ENCODE measurements at regions not wholly inside any gene's neighbourhood (a gene's known extent, or its start where the extent isn't known, plus 50 kb on each side); places are given as distances from the start of the nearest gene placed in this dataset.

GRCh38 chr2:155703048-155703447 is 629.5 kb downstream of the NR4A2 start:
- Histone ChIP-seq H3K4me1 (ENCODE audit: control insufficient read depth, insufficient read depth, low read length) (no peaks in the 10 kb centered on the region), H3K27ac (ENCODE audit: extremely low read depth, low read depth, low read length) (no peak overlapping the region), H3K4me3 (ENCODE audit: low read depth, low read length) (no peak overlapping the region), H3K36me3 (ENCODE audit: control insufficient read depth in 2 of 2, insufficient read depth in 1 of 2, low read length in 2 of 2) (no peaks in the 10 kb centered on the region), H3K9me3 (ENCODE audit: control insufficient read depth, insufficient read depth, low read depth, low read length) (no peaks in the 10 kb centered on the region)
- POLR2A ChIA-PET, result no interaction called here
- CTCF ChIA-PET, result interaction anchor here (0.9 kb wide), 1 partner anchor 16 kb away, joined by 3 read pairs; no protein-coding TSS in a partner anchor
- TF ChIP-seq ZNF514 (tag by site-specific recombination; IDR thresholded peaks at IDR 0.05) (no peak), SETDB1 (IDR thresholded peaks at IDR 0.05; ENCODE audit: insufficient read length, low read length) (no peak), ZNF341 (tag by site-specific recombination; IDR thresholded peaks at IDR 0.05; ENCODE audit: low read depth) (no peak), ZSCAN18 (tag by site-specific recombination; IDR thresholded peaks at IDR 0.05) (no peak), ZNF529 (tag by site-specific recombination; IDR thresholded peaks at IDR 0.05; ENCODE audit: insufficient replicate concordance) (no peak), ZFP69B (tag by site-specific recombination; IDR thresholded peaks at IDR 0.05) (no peak), KLF1 (tag by site-specific recombination; IDR thresholded peaks at IDR 0.05) (no peak), TRIM28 (IDR thresholded peaks at IDR 0.05; ENCODE audit: borderline replicate concordance, low read length) (no peak), PRDM6 (tag by site-specific recombination; IDR thresholded peaks at IDR 0.05) (no peak), ZNF214 (tag by site-specific recombination; IDR thresholded peaks at IDR 0.05; ENCODE audit: borderline replicate concordance) (no peak), ZFHX2 (tag by site-specific recombination; conservative IDR thresholded peaks at IDR 0.05) (no peak), ZNF521 (tag by site-specific recombination; IDR thresholded peaks at IDR 0.05) (no peak), ZNF404 (tag by site-specific recombination; IDR thresholded peaks at IDR 0.05) (no peak), ZFP41 (tag by site-specific recombination; IDR thresholded peaks at IDR 0.05; ENCODE audit: borderline replicate concordance) (no peak)
- TF ChIP-seq, protein P1, sequence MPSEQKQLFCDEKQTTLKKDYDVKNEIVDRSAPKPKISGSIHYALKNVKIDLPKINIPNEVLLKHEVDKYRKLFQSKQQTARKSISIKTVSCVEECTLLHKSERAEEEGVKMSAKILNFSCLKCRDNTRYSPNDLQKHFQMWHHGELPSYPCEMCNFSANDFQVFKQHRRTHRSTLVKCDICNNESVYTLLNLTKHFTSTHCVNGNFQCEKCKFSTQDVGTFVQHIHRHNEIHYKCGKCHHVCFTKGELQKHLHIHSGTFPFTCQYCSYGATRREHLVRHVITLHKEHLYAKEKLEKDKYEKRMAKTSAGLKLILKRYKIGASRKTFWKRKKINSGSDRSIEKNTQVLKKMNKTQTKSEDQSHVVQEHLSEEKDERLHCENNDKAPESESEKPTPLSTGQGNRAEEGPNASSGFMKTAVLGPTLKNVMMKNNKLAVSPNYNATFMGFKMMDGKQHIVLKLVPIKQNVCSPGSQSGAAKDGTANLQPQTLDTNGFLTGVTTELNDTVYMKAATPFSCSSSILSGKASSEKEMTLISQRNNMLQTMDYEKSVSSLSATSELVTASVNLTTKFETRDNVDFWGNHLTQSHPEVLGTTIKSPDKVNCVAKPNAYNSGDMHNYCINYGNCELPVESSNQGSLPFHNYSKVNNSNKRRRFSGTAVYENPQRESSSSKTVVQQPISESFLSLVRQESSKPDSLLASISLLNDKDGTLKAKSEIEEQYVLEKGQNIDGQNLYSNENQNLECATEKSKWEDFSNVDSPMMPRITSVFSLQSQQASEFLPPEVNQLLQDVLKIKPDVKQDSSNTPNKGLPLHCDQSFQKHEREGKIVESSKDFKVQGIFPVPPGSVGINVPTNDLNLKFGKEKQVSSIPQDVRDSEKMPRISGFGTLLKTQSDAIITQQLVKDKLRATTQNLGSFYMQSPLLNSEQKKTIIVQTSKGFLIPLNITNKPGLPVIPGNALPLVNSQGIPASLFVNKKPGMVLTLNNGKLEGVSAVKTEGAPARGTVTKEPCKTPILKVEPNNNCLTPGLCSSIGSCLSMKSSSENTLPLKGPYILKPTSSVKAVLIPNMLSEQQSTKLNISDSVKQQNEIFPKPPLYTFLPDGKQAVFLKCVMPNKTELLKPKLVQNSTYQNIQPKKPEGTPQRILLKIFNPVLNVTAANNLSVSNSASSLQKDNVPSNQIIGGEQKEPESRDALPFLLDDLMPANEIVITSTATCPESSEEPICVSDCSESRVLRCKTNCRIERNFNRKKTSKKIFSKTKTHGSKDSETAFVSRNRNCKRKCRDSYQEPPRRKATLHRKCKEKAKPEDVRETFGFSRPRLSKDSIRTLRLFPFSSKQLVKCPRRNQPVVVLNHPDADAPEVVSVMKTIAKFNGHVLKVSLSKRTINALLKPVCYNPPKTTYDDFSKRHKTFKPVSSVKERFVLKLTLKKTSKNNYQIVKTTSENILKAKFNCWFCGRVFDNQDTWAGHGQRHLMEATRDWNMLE (tag by site-specific recombination; conservative IDR thresholded peaks at IDR 0.05; ENCODE audit: low read depth), result no peak

- POLR2A ChIA-PET, result no interaction called here
- CTCF ChIA-PET, result interaction anchor here (0.6 kb wide), 1 partner anchor 332 kb away, joined by 3 read pairs; no protein-coding TSS in a partner anchor
- Histone ChIP-seq H3K36me3 (ENCODE audit: control insufficient read depth in 2 of 2, insufficient read depth in 1 of 2, low read length in 2 of 2) (no peaks in the 10 kb centered on the region), H3K4me1 (ENCODE audit: control insufficient read depth, insufficient read depth, low read length) (no peaks in the 10 kb centered on the region), H3K27ac (ENCODE audit: extremely low read depth, low read depth, low read length) (no peak overlapping the region), H3K9me3 (ENCODE audit: control insufficient read depth, insufficient read depth, low read depth, low read length) (no peaks in the 10 kb centered on the region), H3K4me3 (ENCODE audit: low read depth, low read length) (no peak overlapping the region)
- TF ChIP-seq, protein P2, sequence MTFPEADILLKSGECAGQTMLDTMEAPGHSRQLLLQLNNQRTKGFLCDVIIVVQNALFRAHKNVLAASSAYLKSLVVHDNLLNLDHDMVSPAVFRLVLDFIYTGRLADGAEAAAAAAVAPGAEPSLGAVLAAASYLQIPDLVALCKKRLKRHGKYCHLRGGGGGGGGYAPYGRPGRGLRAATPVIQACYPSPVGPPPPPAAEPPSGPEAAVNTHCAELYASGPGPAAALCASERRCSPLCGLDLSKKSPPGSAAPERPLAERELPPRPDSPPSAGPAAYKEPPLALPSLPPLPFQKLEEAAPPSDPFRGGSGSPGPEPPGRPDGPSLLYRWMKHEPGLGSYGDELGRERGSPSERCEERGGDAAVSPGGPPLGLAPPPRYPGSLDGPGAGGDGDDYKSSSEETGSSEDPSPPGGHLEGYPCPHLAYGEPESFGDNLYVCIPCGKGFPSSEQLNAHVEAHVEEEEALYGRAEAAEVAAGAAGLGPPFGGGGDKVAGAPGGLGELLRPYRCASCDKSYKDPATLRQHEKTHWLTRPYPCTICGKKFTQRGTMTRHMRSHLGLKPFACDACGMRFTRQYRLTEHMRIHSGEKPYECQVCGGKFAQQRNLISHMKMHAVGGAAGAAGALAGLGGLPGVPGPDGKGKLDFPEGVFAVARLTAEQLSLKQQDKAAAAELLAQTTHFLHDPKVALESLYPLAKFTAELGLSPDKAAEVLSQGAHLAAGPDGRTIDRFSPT (tag by site-specific recombination; IDR thresholded peaks at IDR 0.05), result no peak
- no peak for TF ChIP-seq ZNF629 (tag by site-specific recombination; IDR thresholded peaks at IDR 0.05)
- no peak for TF ChIP-seq ZNF558 (tag by site-specific recombination; IDR thresholded peaks at IDR 0.05)
- TF ChIP-seq, protein P3, sequence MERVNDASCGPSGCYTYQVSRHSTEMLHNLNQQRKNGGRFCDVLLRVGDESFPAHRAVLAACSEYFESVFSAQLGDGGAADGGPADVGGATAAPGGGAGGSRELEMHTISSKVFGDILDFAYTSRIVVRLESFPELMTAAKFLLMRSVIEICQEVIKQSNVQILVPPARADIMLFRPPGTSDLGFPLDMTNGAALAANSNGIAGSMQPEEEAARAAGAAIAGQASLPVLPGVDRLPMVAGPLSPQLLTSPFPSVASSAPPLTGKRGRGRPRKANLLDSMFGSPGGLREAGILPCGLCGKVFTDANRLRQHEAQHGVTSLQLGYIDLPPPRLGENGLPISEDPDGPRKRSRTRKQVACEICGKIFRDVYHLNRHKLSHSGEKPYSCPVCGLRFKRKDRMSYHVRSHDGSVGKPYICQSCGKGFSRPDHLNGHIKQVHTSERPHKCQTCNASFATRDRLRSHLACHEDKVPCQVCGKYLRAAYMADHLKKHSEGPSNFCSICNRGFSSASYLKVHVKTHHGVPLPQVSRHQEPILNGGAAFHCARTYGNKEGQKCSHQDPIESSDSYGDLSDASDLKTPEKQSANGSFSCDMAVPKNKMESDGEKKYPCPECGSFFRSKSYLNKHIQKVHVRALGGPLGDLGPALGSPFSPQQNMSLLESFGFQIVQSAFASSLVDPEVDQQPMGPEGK (tag by site-specific recombination; IDR thresholded peaks at IDR 0.05), result no peak
- no peak for TF ChIP-seq MZF1 (tag by site-specific recombination; IDR thresholded peaks at IDR 0.05; ENCODE audit: borderline replicate concordance)
- no peak for TF ChIP-seq BCL11B (tag by site-specific recombination; IDR thresholded peaks at IDR 0.05; ENCODE audit: low read depth)
- no peak for TF ChIP-seq SP7 (tag by site-specific recombination; IDR thresholded peaks at IDR 0.05)
These were observed 630.8 kb downstream of the NR4A2 start for GRCh38 chr2:155701721-155702120.
